ENCODE measurements at regions not wholly inside any gene's neighbourhood (a gene's known extent, or its start where the extent isn't known, plus 50 kb on each side); places are given as distances from the start of the nearest gene placed in this dataset.

GRCh38 chr4:38409852-38410251 is 254.1 kb upstream of the KLF3 start:
- TF ChIP-seq, protein P1, sequence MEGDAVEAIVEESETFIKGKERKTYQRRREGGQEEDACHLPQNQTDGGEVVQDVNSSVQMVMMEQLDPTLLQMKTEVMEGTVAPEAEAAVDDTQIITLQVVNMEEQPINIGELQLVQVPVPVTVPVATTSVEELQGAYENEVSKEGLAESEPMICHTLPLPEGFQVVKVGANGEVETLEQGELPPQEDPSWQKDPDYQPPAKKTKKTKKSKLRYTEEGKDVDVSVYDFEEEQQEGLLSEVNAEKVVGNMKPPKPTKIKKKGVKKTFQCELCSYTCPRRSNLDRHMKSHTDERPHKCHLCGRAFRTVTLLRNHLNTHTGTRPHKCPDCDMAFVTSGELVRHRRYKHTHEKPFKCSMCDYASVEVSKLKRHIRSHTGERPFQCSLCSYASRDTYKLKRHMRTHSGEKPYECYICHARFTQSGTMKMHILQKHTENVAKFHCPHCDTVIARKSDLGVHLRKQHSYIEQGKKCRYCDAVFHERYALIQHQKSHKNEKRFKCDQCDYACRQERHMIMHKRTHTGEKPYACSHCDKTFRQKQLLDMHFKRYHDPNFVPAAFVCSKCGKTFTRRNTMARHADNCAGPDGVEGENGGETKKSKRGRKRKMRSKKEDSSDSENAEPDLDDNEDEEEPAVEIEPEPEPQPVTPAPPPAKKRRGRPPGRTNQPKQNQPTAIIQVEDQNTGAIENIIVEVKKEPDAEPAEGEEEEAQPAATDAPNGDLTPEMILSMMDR (IDR thresholded peaks at IDR 0.05; ENCODE audit: low read depth, low read length, missing control alignments): no peak
- H3K4me3 ChIP-seq (replicated peaks; ENCODE audit: low read depth, low read length): no peak overlapping the region
- DNase-seq (ENCODE audit: extremely low read depth, low read depth): no peak

DNA sequence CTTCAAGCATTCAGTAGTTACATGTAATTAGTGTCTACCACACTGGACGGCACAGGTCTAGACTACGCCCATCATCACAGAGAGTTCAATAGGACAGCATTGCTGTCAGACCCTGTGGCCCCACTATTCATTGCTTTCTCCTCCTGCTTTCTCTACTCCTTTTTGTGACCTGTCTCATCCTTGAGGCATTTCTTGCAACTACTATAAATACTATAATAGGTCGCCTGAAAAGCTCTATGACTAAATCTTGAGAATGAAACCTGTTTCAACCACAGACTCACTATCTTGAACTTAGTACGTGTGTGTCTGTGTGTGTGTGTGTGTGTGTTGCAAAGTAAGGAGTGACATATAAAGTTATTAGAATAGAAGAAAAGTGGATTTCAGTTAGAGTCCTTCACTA is 252.9 kb upstream of the KLF3 start:
- TF ChIP-seq, protein P1 (IDR thresholded peaks at IDR 0.05; ENCODE audit: low read depth, low read length, missing control alignments): no peak
- no peak for DNase-seq (ENCODE audit: extremely low read depth, low read depth)
- H3K4me3 ChIP-seq (replicated peaks; ENCODE audit: low read depth, low read length): no peak overlapping the region

- H3K4me3 ChIP-seq (replicated peaks; ENCODE audit: low read depth, low read length): no peak overlapping the region
- TF ChIP-seq, protein P1 (IDR thresholded peaks at IDR 0.05; ENCODE audit: low read depth, low read length, missing control alignments): no peak
- DNase-seq (ENCODE audit: extremely low read depth, low read depth): no peak
Observed at GRCh38 chr4:38411981-38412536, 251.9 kb upstream of the KLF3 start.

GRCh38 chr4:38413524-38414341 is 250.3 kb upstream of the KLF3 start:
- no peak overlapping the region for H3K4me3 ChIP-seq (replicated peaks; ENCODE audit: low read depth, low read length)
- TF ChIP-seq, protein P1 (IDR thresholded peaks at IDR 0.05; ENCODE audit: low read depth, low read length, missing control alignments): no peak
- DNase-seq (ENCODE audit: extremely low read depth, low read depth): no peak

DNA sequence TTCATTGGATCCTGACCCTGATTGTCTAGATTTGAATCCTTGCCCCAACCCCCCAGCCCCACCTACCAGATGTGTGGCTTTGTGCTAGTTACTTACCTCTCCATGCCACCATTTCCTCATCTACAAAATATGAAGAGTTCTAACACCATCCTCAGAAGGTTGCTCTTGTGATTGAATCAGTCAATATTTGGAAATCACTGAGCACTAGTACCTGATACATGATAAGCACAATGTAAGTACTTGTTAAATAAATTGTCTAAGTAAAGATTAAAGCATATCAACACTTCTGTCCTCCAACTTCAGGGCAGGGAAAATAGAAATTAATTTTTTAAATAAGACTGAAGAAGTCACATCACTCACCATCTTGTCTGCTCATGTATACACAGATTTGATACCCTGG is 249.6 kb upstream of the KLF3 start:
- H3K4me3 ChIP-seq (replicated peaks; ENCODE audit: low read depth, low read length): no peak overlapping the region
- TF ChIP-seq, protein P1 (IDR thresholded peaks at IDR 0.05; ENCODE audit: low read depth, low read length, missing control alignments): no peak
- no peak for DNase-seq (ENCODE audit: extremely low read depth, low read depth)

DNA sequence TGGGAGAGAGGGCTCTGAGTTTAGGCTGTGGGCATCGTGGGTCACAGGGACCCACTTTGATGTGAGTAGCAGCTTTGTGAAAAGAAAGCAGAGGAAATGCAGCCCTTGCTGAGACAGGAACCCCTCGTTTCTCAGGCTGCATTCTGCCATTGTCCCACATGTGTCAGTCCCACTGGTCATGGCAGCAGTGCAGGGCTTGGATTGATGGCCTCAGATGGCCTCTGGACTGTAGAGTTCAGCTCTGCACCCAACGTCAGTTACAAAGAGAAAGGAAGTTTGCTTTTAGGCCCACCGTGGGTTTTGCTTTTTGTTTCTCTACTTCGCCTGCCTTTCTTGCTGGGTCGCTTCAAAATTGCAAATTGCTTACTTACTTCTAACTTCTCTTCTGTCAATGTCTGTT is 248.3 kb upstream of the KLF3 start:
- H3K4me3 ChIP-seq (replicated peaks; ENCODE audit: low read depth, low read length): no peak overlapping the region
- TF ChIP-seq, protein P1 (IDR thresholded peaks at IDR 0.05; ENCODE audit: low read depth, low read length, missing control alignments): no peak
- no peak for DNase-seq (ENCODE audit: extremely low read depth, low read depth)

All from HFF-Myc (cell line).